ENCODE measurements at regions not wholly inside any gene's neighbourhood (a gene's known extent, or its start where the extent isn't known, plus 50 kb on each side); places are given as distances from the start of the nearest gene placed in this dataset.
A peak's percentile ranks its signal among the peaks of the same experiment; 100 is the strongest.

DNA sequence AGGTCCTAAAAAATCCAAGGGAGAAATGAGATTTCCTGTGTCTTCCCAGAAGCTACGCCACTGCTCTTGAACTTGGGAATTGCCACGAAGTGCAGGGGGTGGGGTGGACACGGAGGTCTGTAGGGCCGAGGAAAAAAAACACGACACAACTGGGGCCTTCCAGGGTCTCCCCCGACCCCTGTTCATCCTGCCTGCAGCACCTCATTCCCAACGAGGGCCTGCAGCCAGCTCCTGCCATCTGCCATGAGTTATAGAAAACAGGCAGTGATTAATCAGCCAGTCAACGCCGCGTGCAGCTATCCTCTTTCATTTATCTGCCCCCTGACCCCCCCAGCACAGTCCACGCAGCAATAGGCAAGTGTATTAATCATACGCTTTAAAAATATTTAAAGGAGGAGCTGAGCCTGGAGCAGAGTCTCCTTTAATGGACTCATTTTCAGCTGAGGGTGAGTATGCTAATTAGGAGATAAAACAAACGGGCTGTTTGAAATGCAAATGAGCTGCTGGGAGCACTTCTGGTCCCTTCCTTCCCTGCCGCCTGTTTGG, 209.9 kb downstream of the TFCP2L1 start:
- peak; percentile 71 to 85 (median 80) for ATAC-seq
- Histone ChIP-seq H3K27me3 (ENCODE audit: insufficient read depth in 3 of 3, low read length in 2 of 3) (peaks cover 0 to 16% (median 7%) of the 10 kb centered on the region in 3 donors), H3K27ac (no peak overlapping the region), H3K36me3 (ENCODE audit: insufficient read depth in 1 of 2, low read depth in 1 of 2) (no peaks in the 10 kb centered on the region), H3K9me3 (no peaks in the 10 kb centered on the region), H3K4me1 (no peaks in the 10 kb centered on the region), H3K4me3 (peak overlapping the region; percentile 11)
- intact Hi-C loops (cut with DNase I) = loop anchor here in 1 of 2 donors (5.0 kb wide), 2 partner anchors 128 to 733 kb away; no protein-coding TSS in a partner anchor
- WGBS, 3 donors = 24 to 27% (median 26%) methylated on average over 14 of the region's 14 CpGs
- TF ChIP-seq, protein P1, sequence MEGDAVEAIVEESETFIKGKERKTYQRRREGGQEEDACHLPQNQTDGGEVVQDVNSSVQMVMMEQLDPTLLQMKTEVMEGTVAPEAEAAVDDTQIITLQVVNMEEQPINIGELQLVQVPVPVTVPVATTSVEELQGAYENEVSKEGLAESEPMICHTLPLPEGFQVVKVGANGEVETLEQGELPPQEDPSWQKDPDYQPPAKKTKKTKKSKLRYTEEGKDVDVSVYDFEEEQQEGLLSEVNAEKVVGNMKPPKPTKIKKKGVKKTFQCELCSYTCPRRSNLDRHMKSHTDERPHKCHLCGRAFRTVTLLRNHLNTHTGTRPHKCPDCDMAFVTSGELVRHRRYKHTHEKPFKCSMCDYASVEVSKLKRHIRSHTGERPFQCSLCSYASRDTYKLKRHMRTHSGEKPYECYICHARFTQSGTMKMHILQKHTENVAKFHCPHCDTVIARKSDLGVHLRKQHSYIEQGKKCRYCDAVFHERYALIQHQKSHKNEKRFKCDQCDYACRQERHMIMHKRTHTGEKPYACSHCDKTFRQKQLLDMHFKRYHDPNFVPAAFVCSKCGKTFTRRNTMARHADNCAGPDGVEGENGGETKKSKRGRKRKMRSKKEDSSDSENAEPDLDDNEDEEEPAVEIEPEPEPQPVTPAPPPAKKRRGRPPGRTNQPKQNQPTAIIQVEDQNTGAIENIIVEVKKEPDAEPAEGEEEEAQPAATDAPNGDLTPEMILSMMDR (IDR thresholded peaks at IDR 0.05) = no peak
- DNase-seq = peak; percentile 45 to 74

DNA sequence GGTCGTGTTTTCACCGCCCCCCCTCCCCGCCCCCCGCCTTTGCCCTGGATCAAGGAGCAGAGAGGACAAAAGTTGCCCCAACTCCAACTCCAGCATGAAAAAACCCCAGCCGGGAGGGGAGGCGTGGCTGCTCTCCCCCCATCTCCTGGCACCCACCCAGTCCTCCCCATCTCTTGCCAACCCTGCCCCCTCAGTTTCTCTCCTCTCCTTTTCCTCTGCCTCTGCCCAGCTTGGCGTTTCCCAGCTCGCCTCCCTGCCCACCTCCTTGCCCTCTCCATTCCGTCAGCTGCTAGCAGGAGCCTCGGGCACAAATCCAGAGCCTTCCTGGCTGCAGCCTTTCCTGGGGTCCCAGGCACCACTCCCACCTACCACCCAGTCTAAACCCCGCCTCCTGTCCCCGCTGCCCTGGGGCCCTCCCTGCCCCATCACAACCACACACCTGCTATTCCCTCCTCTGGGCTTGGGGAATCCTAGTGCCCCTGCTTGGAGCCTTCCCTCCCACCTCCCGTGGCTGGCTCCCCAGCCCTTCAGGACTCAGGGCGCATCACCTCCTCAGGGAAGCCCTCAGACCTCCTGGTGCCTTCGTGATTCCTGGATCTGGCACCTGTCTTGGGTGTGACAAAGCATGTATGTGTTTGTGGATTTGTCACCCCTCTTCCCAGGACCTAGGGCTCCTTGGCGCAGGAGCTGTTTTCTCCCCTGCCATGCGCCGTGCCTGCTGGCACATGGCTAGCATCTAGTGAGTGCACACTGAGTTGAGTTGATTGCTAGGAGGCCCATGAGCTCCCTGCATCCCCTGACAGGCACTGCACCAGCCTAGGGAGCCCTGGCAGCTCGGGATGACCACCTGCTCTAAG, 209.1 kb downstream of the TFCP2L1 start:
- H3K4me1 ChIP-seq = no peaks in the 10 kb centered on the region
- peak in 1 of 4 donors; percentile 6 for ATAC-seq
- H3K4me3 ChIP-seq = peak overlapping the region; percentile 11
- intact Hi-C loops (cut with DNase I) = loop anchor here in 1 of 2 donors (5.0 kb wide), 2 partner anchors 129 to 734 kb away; no protein-coding TSS in a partner anchor
- TF ChIP-seq, protein P1 (IDR thresholded peaks at IDR 0.05) = no peak
- no peak for DNase-seq
- no peaks in the 10 kb centered on the region for H3K36me3 ChIP-seq (ENCODE audit: insufficient read depth in 1 of 2, low read depth in 1 of 2)
- 10 to 16% (median 14%) methylated on average over 19 of the region's 19 CpGs for WGBS, 3 donors
- peaks cover 0 to 16% (median 7%) of the 10 kb centered on the region in 3 donors for H3K27me3 ChIP-seq (ENCODE audit: insufficient read depth in 3 of 3, low read length in 2 of 3)
- H3K27ac ChIP-seq = no peak overlapping the region
- no peaks in the 10 kb centered on the region for H3K9me3 ChIP-seq

DNA sequence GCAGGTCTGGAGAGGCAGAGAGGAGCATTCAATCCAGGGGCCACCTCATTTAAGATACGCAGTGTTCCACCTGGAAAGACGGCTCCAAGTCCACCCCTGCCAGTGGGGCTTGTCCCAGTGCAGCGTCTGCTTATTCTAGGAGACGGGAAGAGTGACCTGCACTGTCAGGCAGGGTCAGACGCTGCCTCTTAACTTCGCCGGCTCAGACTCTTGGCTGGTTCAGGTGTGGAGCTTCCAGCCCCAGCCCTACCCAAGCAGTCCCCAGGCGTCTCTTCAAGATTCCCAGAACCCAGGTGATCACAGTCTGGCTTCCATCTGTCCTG, 208.5 kb downstream of the TFCP2L1 start:
- Histone ChIP-seq H3K27me3 (ENCODE audit: insufficient read depth in 3 of 3, low read length in 2 of 3) (peaks cover 0 to 16% (median 7%) of the 10 kb centered on the region in 3 donors), H3K9me3 (no peaks in the 10 kb centered on the region), H3K27ac (no peak overlapping the region), H3K4me1 (no peaks in the 10 kb centered on the region), H3K36me3 (ENCODE audit: insufficient read depth in 1 of 2, low read depth in 1 of 2) (no peaks in the 10 kb centered on the region), H3K4me3 (no peak overlapping the region)
- TF ChIP-seq, protein P1 (IDR thresholded peaks at IDR 0.05) = no peak
- intact Hi-C loops (cut with DNase I) = loop anchor here in 1 of 2 donors (5.0 kb wide), 2 partner anchors 129 to 734 kb away; no protein-coding TSS in a partner anchor
- DNase-seq (no peak), ATAC-seq (no peak)
- 32 to 44% (median 36%) methylated on average over 8 of the region's 8 CpGs for WGBS, 3 donors

DNA sequence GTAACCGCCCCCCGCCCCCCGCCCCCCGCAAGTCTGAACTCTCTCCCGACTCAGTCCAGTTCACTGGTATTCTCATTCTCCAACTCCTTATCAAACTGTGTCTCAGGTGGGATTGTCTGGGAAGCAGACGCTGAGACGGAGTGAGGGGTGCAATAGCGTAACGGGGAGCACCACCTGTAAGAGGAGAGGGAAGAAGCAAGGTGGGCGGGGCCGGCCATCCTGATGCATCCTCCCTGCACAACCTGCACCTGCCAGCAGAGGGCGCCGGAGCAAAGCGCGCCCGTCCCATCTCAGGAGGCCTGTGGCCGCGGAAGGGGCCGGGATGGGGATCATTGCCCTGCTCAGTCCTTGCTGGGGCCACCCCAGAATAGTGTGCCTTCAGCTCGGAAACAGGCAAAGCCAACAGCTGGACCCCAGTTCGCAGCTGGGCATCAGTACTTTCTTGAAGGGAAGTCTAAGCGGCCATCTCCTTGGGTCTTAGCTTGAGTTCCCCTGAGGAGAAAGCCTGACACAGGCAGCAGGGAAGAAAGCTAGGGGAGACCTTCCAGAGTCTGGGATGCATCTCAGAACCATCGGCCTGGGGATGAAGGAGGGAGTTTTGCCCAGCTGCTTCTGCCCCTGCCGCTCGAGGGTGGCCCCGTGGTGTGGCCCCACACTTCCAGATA, 208.0 kb downstream of the TFCP2L1 start:
- intact Hi-C loops (cut with DNase I) = loop anchor here in 1 of 2 donors (5.0 kb wide), 2 partner anchors 130 to 735 kb away; no protein-coding TSS in a partner anchor
- Histone ChIP-seq H3K27me3 (ENCODE audit: insufficient read depth in 3 of 3, low read length in 2 of 3) (peaks cover 0 to 16% (median 9%) of the 10 kb centered on the region in 3 donors), H3K9me3 (no peaks in the 10 kb centered on the region), H3K27ac (no peak overlapping the region), H3K36me3 (ENCODE audit: insufficient read depth in 1 of 2, low read depth in 1 of 2) (no peaks in the 10 kb centered on the region), H3K4me1 (no peaks in the 10 kb centered on the region), H3K4me3 (no peak overlapping the region)
- WGBS, 3 donors = 39 to 41% (median 39%) methylated on average over 26 of the region's 26 CpGs
- DNase-seq (peak; percentile 70 to 81), ATAC-seq (peak; percentile 67 to 84 (median 75))
- TF ChIP-seq, protein P1 (IDR thresholded peaks at IDR 0.05) = peak; percentile 89

Measured in psoas muscle (tissue), 7 donors.